ENCODE measurements at regions not wholly inside any gene's neighbourhood (a gene's known extent, or its start where the extent isn't known, plus 50 kb on each side); places are given as distances from the start of the nearest gene placed in this dataset.
A peak's percentile ranks its signal among the peaks of the same experiment; 100 is the strongest.

GRCh38 chr6:156028335-156029131, 572.9 kb upstream of the NOX3 start:
- no peak for DNase-seq

GRCh38 chr6:156027248-156027626, 571.6 kb upstream of the NOX3 start:
- DNase-seq, result no peak

- no peak for DNase-seq
These were observed 571.0 kb upstream of the NOX3 start for GRCh38 chr6:156026486-156027247.

GRCh38 chr6:156024339-156024738, 568.7 kb upstream of the NOX3 start:
- DNase-seq, result no peak

GRCh38 chr6:156021746-156022396, 566.2 kb upstream of the NOX3 start:
- no peak for DNase-seq

GRCh38 chr6:156017838-156018237, 562.2 kb upstream of the NOX3 start:
- no peak for DNase-seq

GRCh38 chr6:156016186-156016976, 560.7 kb upstream of the NOX3 start:
- no peak for DNase-seq

GRCh38 chr6:156013155-156013554, 557.5 kb upstream of the NOX3 start:
- no peak for DNase-seq

GRCh38 chr6:156009656-156010055, 554.0 kb upstream of the NOX3 start:
- no peak for DNase-seq

- DNase-seq, result no peak
These were observed 549.2 kb upstream of the NOX3 start for GRCh38 chr6:156004796-156005195.

- no peak for DNase-seq
These were observed 540.5 kb upstream of the NOX3 start for GRCh38 chr6:155996151-155996550.

- DNase-seq, result no peak
These were observed 539.6 kb upstream of the NOX3 start for GRCh38 chr6:155995281-155995680.

GRCh38 chr6:155994086-155994485, 538.4 kb upstream of the NOX3 start:
- no peak for DNase-seq

GRCh38 chr6:155993240-155993639, 537.6 kb upstream of the NOX3 start:
- no peak for DNase-seq

- DNase-seq, result peak; percentile 82
These were observed 530.1 kb upstream of the NOX3 start for GRCh38 chr6:155985660-155986138.

- no peak for DNase-seq
These were observed 525.1 kb upstream of the NOX3 start for GRCh38 chr6:155980768-155981079.

- DNase-seq, result no peak
These were observed 524.6 kb upstream of the NOX3 start for GRCh38 chr6:155980014-155980767.

- no peak for DNase-seq
These were observed 519.9 kb upstream of the NOX3 start for GRCh38 chr6:155975506-155975905.

GRCh38 chr6:155974811-155975323, 519.2 kb upstream of the NOX3 start:
- no peak for DNase-seq

- no peak for DNase-seq
These were observed 518.7 kb upstream of the NOX3 start for GRCh38 chr6:155974359-155974758.

- no peak for DNase-seq
These were observed 515.5 kb upstream of the NOX3 start for GRCh38 chr6:155970876-155971708.

Measured in left hindlimb (tissue), 1 donor.